ENCODE measurements at regions not wholly inside any gene's neighbourhood (a gene's known extent, or its start where the extent isn't known, plus 50 kb on each side); places are given as distances from the start of the nearest gene placed in this dataset.

- no peak overlapping the region for H3K9ac ChIP-seq (ENCODE audit: low read depth, low read length, poor library complexity)
- H3K27ac ChIP-seq (replicated peaks; ENCODE audit: low read length) = no peak overlapping the region
- DNase-seq (ENCODE audit: low spot score) = no peak
- no peak overlapping the region for H3K23ac ChIP-seq (ENCODE audit: low read depth, low read length, poor library complexity)
- no peak overlapping the region for H4K91ac ChIP-seq (ENCODE audit: low read depth, low read length, poor library complexity)
- H3K9me3 ChIP-seq (replicated peaks in 1 of 2; ENCODE audit: control insufficient read depth in 2 of 2, insufficient read depth in 1 of 2, low read depth in 1 of 2, low read length in 2 of 2) = peaks cover 3% of the 10 kb centered on the region in 2 donors
- H2BK12ac ChIP-seq (ENCODE audit: low read length) = no peak overlapping the region
- no peak overlapping the region for H3K4me3 ChIP-seq (ENCODE audit: low read length in 2 of 2)
- H3K27me3 ChIP-seq (ENCODE audit: control insufficient read depth in 3 of 3, insufficient read depth in 3 of 3, low read depth in 1 of 3, low read length in 3 of 3) = no peaks in the 10 kb centered on the region
- H4K8ac ChIP-seq (ENCODE audit: low read depth, low read length) = no peak overlapping the region
- H3K4ac ChIP-seq (ENCODE audit: low read length) = no peak overlapping the region
- H2BK120ac ChIP-seq (ENCODE audit: low read depth, low read length) = no peak overlapping the region
- no peak overlapping the region for H2BK15ac ChIP-seq (ENCODE audit: low read length)
- H3K79me1 ChIP-seq (ENCODE audit: low read depth, low read length) = no peaks in the 10 kb centered on the region
- peaks cover 7 to 8% of the 10 kb centered on the region in 2 donors for H3K4me1 ChIP-seq (ENCODE audit: control insufficient read depth in 2 of 2, insufficient read depth in 1 of 2, low read depth in 1 of 2, low read length in 2 of 2)
- H3K4me2 ChIP-seq (ENCODE audit: insufficient read depth, low read length, poor library complexity, severe bottlenecking) = no peak overlapping the region
- H3K18ac ChIP-seq (ENCODE audit: low read length) = no peak overlapping the region
- H2AK5ac ChIP-seq (ENCODE audit: low read depth, low read length) = no peak overlapping the region
- H3K14ac ChIP-seq (ENCODE audit: low read length) = no peak overlapping the region
- H2AFZ ChIP-seq (ENCODE audit: low read length) = no peak overlapping the region
- no peaks in the 10 kb centered on the region for H3K36me3 ChIP-seq (replicated peaks in 1 of 2; ENCODE audit: control insufficient read depth in 2 of 2, insufficient read depth in 2 of 2, low read length in 2 of 2)
- H2BK5ac ChIP-seq (ENCODE audit: low read length) = no peak overlapping the region
Observed at GRCh38 chr1:94745742-94746141, 74.4 kb upstream of the SLC44A3 start.

GRCh38 chr1:94743862-94744261 is 76.3 kb upstream of the SLC44A3 start:
- Histone ChIP-seq H4K91ac (ENCODE audit: low read depth, low read length, poor library complexity) (no peak overlapping the region), H3K18ac (ENCODE audit: low read length) (no peak overlapping the region), H2BK12ac (ENCODE audit: low read length) (no peak overlapping the region), H3K9ac (ENCODE audit: low read depth, low read length, poor library complexity) (no peak overlapping the region), H2BK5ac (ENCODE audit: low read length) (no peak overlapping the region), H3K27me3 (ENCODE audit: control insufficient read depth in 3 of 3, insufficient read depth in 3 of 3, low read depth in 1 of 3, low read length in 3 of 3) (no peaks in the 10 kb centered on the region), H3K14ac (ENCODE audit: low read length) (no peak overlapping the region), H3K9me3 (replicated peaks in 1 of 2; ENCODE audit: control insufficient read depth in 2 of 2, insufficient read depth in 1 of 2, low read depth in 1 of 2, low read length in 2 of 2) (no peaks in the 10 kb centered on the region), H3K4me2 (ENCODE audit: insufficient read depth, low read length, poor library complexity, severe bottlenecking) (no peak overlapping the region), H3K23ac (ENCODE audit: low read depth, low read length, poor library complexity) (no peak overlapping the region), H3K27ac (replicated peaks; ENCODE audit: low read length) (no peak overlapping the region), H3K36me3 (replicated peaks in 1 of 2; ENCODE audit: control insufficient read depth in 2 of 2, insufficient read depth in 2 of 2, low read length in 2 of 2) (no peaks in the 10 kb centered on the region), H3K4ac (ENCODE audit: low read length) (no peak overlapping the region), H2BK15ac (ENCODE audit: low read length) (no peak overlapping the region), H4K8ac (ENCODE audit: low read depth, low read length) (no peak overlapping the region), H3K4me3 (ENCODE audit: low read length in 2 of 2) (no peak overlapping the region), H2AFZ (ENCODE audit: low read length) (no peak overlapping the region), H3K79me1 (ENCODE audit: low read depth, low read length) (no peaks in the 10 kb centered on the region), H3K4me1 (ENCODE audit: control insufficient read depth in 2 of 2, insufficient read depth in 1 of 2, low read depth in 1 of 2, low read length in 2 of 2) (peaks cover 7 to 8% of the 10 kb centered on the region in 2 donors), H2BK120ac (ENCODE audit: low read depth, low read length) (no peak overlapping the region), H2AK5ac (ENCODE audit: low read depth, low read length) (no peak overlapping the region)
- DNase-seq (ENCODE audit: low spot score) = no peak
- no CpG with 5 or more reads among the region's 1 CpG for WGBS, 2 donors (ENCODE audit: extremely low coverage in 2 of 2, insufficient read length in 2 of 2, insufficient replicate concordance in 1 of 2)

DNA sequence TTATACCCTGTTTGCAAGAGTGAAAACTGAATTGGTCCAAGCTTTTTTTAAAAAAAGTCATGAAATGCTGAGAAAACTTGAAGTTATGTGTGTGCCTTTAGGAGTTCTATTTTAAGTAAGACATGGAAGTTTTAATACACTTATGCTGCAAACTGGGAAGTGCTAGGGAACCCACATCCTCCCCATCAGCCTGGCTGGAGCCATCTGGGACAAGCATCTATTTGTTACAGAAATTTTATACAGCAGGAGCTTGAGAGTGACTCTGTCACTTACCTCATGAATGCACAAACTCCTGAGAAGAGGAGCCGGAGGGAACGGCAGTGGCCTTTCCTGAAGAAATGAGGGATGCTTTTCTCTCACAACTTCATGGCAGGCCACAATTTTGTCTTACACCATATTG is 78.2 kb upstream of the SLC44A3 start:
- no CpG with 5 or more reads among the region's 2 CpGs for WGBS, 2 donors (ENCODE audit: extremely low coverage in 2 of 2, insufficient read length in 2 of 2, insufficient replicate concordance in 1 of 2)
- no peaks in the 10 kb centered on the region for H3K27me3 ChIP-seq (ENCODE audit: control insufficient read depth in 3 of 3, insufficient read depth in 3 of 3, low read depth in 1 of 3, low read length in 3 of 3)
- H3K4me2 ChIP-seq (ENCODE audit: insufficient read depth, low read length, poor library complexity, severe bottlenecking) = no peak overlapping the region
- H3K9me3 ChIP-seq (replicated peaks in 1 of 2; ENCODE audit: control insufficient read depth in 2 of 2, insufficient read depth in 1 of 2, low read depth in 1 of 2, low read length in 2 of 2) = no peaks in the 10 kb centered on the region
- no peak overlapping the region for H2AK5ac ChIP-seq (ENCODE audit: low read depth, low read length)
- H3K4ac ChIP-seq (ENCODE audit: low read length) = no peak overlapping the region
- H2BK120ac ChIP-seq (ENCODE audit: low read depth, low read length) = no peak overlapping the region
- no peak overlapping the region for H3K23ac ChIP-seq (ENCODE audit: low read depth, low read length, poor library complexity)
- H3K9ac ChIP-seq (ENCODE audit: low read depth, low read length, poor library complexity) = no peak overlapping the region
- H4K91ac ChIP-seq (ENCODE audit: low read depth, low read length, poor library complexity) = no peak overlapping the region
- no peak overlapping the region for H2BK5ac ChIP-seq (ENCODE audit: low read length)
- no peak overlapping the region for H3K18ac ChIP-seq (ENCODE audit: low read length)
- no peak overlapping the region for H4K8ac ChIP-seq (ENCODE audit: low read depth, low read length)
- H3K27ac ChIP-seq (replicated peaks; ENCODE audit: low read length) = no peak overlapping the region
- H3K79me1 ChIP-seq (ENCODE audit: low read depth, low read length) = no peaks in the 10 kb centered on the region
- DNase-seq (ENCODE audit: low spot score) = no peak
- H3K36me3 ChIP-seq (replicated peaks in 1 of 2; ENCODE audit: control insufficient read depth in 2 of 2, insufficient read depth in 2 of 2, low read length in 2 of 2) = no peaks in the 10 kb centered on the region
- H3K4me1 ChIP-seq (ENCODE audit: control insufficient read depth in 2 of 2, insufficient read depth in 1 of 2, low read depth in 1 of 2, low read length in 2 of 2) = peaks cover 2% of the 10 kb centered on the region in 2 donors
- no peak overlapping the region for H2BK15ac ChIP-seq (ENCODE audit: low read length)
- no peak overlapping the region for H3K4me3 ChIP-seq (ENCODE audit: low read length in 2 of 2)
- peak overlapping the region; percentile 6 for H2AFZ ChIP-seq (ENCODE audit: low read length)
- H3K14ac ChIP-seq (ENCODE audit: low read length) = no peak overlapping the region
- no peak overlapping the region for H2BK12ac ChIP-seq (ENCODE audit: low read length)

DNA sequence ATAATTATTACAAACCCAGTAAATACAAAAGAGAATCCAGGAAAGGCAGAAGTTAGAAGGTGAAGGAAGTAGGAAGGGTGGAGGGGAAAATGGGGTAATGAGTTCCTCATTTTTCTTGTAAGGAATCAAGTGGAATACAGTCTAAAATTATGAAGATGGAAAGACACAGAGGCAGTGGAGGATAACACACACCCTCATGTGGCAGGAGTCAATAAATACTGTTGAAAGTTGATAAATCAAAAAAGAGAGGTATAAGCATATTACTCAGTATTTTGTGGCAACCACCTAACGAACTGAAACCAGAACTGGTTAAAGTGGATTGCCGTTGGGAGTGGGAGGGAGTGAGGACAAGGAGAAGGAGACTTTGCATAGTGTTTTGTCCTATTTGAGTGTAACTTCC is 78.6 kb upstream of the SLC44A3 start:
- H3K18ac ChIP-seq (ENCODE audit: low read length) = no peak overlapping the region
- no peaks in the 10 kb centered on the region for H3K36me3 ChIP-seq (replicated peaks in 1 of 2; ENCODE audit: control insufficient read depth in 2 of 2, insufficient read depth in 2 of 2, low read length in 2 of 2)
- no peak overlapping the region for H4K8ac ChIP-seq (ENCODE audit: low read depth, low read length)
- no peak overlapping the region for H2BK15ac ChIP-seq (ENCODE audit: low read length)
- H2BK120ac ChIP-seq (ENCODE audit: low read depth, low read length) = no peak overlapping the region
- H3K4me1 ChIP-seq (ENCODE audit: control insufficient read depth in 2 of 2, insufficient read depth in 1 of 2, low read depth in 1 of 2, low read length in 2 of 2) = no peaks in the 10 kb centered on the region
- H3K4me3 ChIP-seq (ENCODE audit: low read length in 2 of 2) = no peak overlapping the region
- no CpG with 5 or more reads among the region's 2 CpGs for WGBS, 2 donors (ENCODE audit: extremely low coverage in 2 of 2, insufficient read length in 2 of 2, insufficient replicate concordance in 1 of 2)
- H3K4me2 ChIP-seq (ENCODE audit: insufficient read depth, low read length, poor library complexity, severe bottlenecking) = no peak overlapping the region
- H3K27me3 ChIP-seq (ENCODE audit: control insufficient read depth in 3 of 3, insufficient read depth in 3 of 3, low read depth in 1 of 3, low read length in 3 of 3) = no peaks in the 10 kb centered on the region
- no peak overlapping the region for H2BK5ac ChIP-seq (ENCODE audit: low read length)
- no peak overlapping the region for H3K27ac ChIP-seq (replicated peaks; ENCODE audit: low read length)
- no peak overlapping the region for H2BK12ac ChIP-seq (ENCODE audit: low read length)
- no peak overlapping the region for H3K23ac ChIP-seq (ENCODE audit: low read depth, low read length, poor library complexity)
- no peak overlapping the region for H3K4ac ChIP-seq (ENCODE audit: low read length)
- DNase-seq (ENCODE audit: low spot score) = no peak
- H4K91ac ChIP-seq (ENCODE audit: low read depth, low read length, poor library complexity) = no peak overlapping the region
- no peak overlapping the region for H3K14ac ChIP-seq (ENCODE audit: low read length)
- no peak overlapping the region for H2AFZ ChIP-seq (ENCODE audit: low read length)
- no peak overlapping the region for H3K9ac ChIP-seq (ENCODE audit: low read depth, low read length, poor library complexity)
- no peaks in the 10 kb centered on the region for H3K9me3 ChIP-seq (replicated peaks in 1 of 2; ENCODE audit: control insufficient read depth in 2 of 2, insufficient read depth in 1 of 2, low read depth in 1 of 2, low read length in 2 of 2)
- H2AK5ac ChIP-seq (ENCODE audit: low read depth, low read length) = no peak overlapping the region
- no peaks in the 10 kb centered on the region for H3K79me1 ChIP-seq (ENCODE audit: low read depth, low read length)

Data from neuronal stem cell (in vitro differentiated cells).